ENCODE measurements at regions not wholly inside any gene's neighbourhood (a gene's known extent, or its start where the extent isn't known, plus 50 kb on each side); places are given as distances from the start of the nearest gene placed in this dataset.
"Not testable (repeated sequence)": the region's sequence is repeated elsewhere in the genome, so short reads cannot be mapped to it uniquely, and the experiment has no call there.

GRCh38 chr15:22160741-22161140, 80.4 kb downstream of the OR4M2 start:
- not testable (repeated sequence) for TF ChIP-seq CTCF (IDR thresholded peaks at IDR 0.05 in 8 of 11, conservative IDR thresholded peaks at IDR 0.05 in 3 of 11); POLR2AphosphoS5 (IDR thresholded peaks at IDR 0.05); POLR2A (IDR thresholded peaks at IDR 0.05)

Data from spleen (tissue), 7 donors.